ENCODE measurements at regions not wholly inside any gene's neighbourhood (a gene's known extent, or its start where the extent isn't known, plus 50 kb on each side); places are given as distances from the start of the nearest gene placed in this dataset.

- TF ChIP-seq REST (IDR thresholded peaks at IDR 0.05; ENCODE audit: unreplicated experiment) (no peak), STAT1 (IDR thresholded peaks at IDR 0.05; ENCODE audit: unreplicated experiment) (no peak), EZH2 (IDR thresholded peaks at IDR 0.05; ENCODE audit: low read depth, unreplicated experiment) (no peak), JUNB (IDR thresholded peaks at IDR 0.05; ENCODE audit: unreplicated experiment) (no peak), ZNF331 (CRISPR knock-in tag; IDR thresholded peaks at IDR 0.05; ENCODE audit: low read depth) (no peak), ETS1 (IDR thresholded peaks at IDR 0.05) (no peak), NANOG (IDR thresholded peaks at IDR 0.05; ENCODE audit: borderline replicate concordance) (no peak)
Observed at GRCh38 chr17:70343114-70343513, 173.8 kb downstream of the KCNJ2 start (continued).

- Mint-ChIP-seq H3K9me3 (no peaks in the 10 kb centered on the region), H3K4me3 (no peak overlapping the region), H3K36me3 (ENCODE audit: low read depth) (no peaks in the 10 kb centered on the region), H3K4me1 (peaks cover 8% of the 10 kb centered on the region), H3K27ac (no peak overlapping the region), H3K27me3 (ENCODE audit: insufficient read depth, low read depth, poor library complexity) (peaks cover 5% of the 10 kb centered on the region)
- Histone ChIP-seq H3F3A (replicated peaks; ENCODE audit: low read depth) (no peaks in the 10 kb centered on the region), H3K36me3 (ENCODE audit: insufficient read depth) (no peaks in the 10 kb centered on the region), H3K4me2 (no peak overlapping the region), H3K9me2 (ENCODE audit: insufficient read depth) (peaks cover 4% of the 10 kb centered on the region; the same call in 1 of the 2 replicates), H3K27me3 (ENCODE audit: insufficient read depth) (no peaks in the 10 kb centered on the region), H2AFZ (no peak overlapping the region), H3K4me1 (ENCODE audit: insufficient read depth) (0 out of 2 replicates have a peak, but pooled peaks cover 6% of the 10 kb centered on the region), H3K27ac (ENCODE audit: low read depth) (no peak overlapping the region), H4K20me1 (replicated peaks; ENCODE audit: insufficient read depth) (no peaks in the 10 kb centered on the region), H3K4me3 (no peak overlapping the region), H3K79me2 (replicated peaks; ENCODE audit: insufficient read depth) (no peaks in the 10 kb centered on the region)
- DNase-seq (ENCODE audit: low spot score) (no peak), ATAC-seq (no peak)
- TF ChIP-seq STAT1 (IDR thresholded peaks at IDR 0.05; ENCODE audit: unreplicated experiment) (no peak), CREB1 (CRISPR knock-in tag; IDR thresholded peaks at IDR 0.05; ENCODE audit: low read depth) (no peak), NANOG (IDR thresholded peaks at IDR 0.05; ENCODE audit: borderline replicate concordance) (no peak), POLR2AphosphoS5 (IDR thresholded peaks at IDR 0.05; ENCODE audit: low read depth) (no peak), REST (IDR thresholded peaks at IDR 0.05; ENCODE audit: unreplicated experiment) (no peak), EZH2phosphoT487 (IDR thresholded peaks at IDR 0.05; ENCODE audit: unreplicated experiment) (no peak)
Observed at GRCh38 chr17:70344386-70345060, 175.2 kb downstream of the KCNJ2 start.

All from GM23338 (cell line).